Fibroblast of mammary gland (primary cell): ENCODE measurements at regions not wholly inside any gene's neighbourhood (a gene's known extent, or its start where the extent isn't known, plus 50 kb on each side); places are given as distances from the start of the nearest gene placed in this dataset.
A peak's percentile ranks its signal among the peaks of the same experiment; 100 is the strongest.

Source experiments
- DNase-seq: peaks from one replicate; pipeline ENCODE4 v3.0.0-alpha.2; 2010; ENCODE audit warnings: low read depth
- H3K4me3 ChIP-seq: 2 replicates; pipeline ENCODE4 v1.5.1; 2011; ENCODE audit warnings: low read depth, mild to moderate bottlenecking, low read length, moderate library complexity; ENCODE audit not compliant: control insufficient read depth
- TF ChIP-seq, protein P1 (sequence below): conservative IDR thresholded peaks from 2 replicates; pipeline ENCODE4 v1.5.1; 2011; ENCODE audit warnings: low read depth, low read length, inconsistent platforms; ENCODE audit not compliant: control insufficient read depth, insufficient read depth

GRCh38 chr12:53856132-53856531 lies 82.5 kb upstream of the HOXC13 start:
- TF ChIP-seq, protein P1, sequence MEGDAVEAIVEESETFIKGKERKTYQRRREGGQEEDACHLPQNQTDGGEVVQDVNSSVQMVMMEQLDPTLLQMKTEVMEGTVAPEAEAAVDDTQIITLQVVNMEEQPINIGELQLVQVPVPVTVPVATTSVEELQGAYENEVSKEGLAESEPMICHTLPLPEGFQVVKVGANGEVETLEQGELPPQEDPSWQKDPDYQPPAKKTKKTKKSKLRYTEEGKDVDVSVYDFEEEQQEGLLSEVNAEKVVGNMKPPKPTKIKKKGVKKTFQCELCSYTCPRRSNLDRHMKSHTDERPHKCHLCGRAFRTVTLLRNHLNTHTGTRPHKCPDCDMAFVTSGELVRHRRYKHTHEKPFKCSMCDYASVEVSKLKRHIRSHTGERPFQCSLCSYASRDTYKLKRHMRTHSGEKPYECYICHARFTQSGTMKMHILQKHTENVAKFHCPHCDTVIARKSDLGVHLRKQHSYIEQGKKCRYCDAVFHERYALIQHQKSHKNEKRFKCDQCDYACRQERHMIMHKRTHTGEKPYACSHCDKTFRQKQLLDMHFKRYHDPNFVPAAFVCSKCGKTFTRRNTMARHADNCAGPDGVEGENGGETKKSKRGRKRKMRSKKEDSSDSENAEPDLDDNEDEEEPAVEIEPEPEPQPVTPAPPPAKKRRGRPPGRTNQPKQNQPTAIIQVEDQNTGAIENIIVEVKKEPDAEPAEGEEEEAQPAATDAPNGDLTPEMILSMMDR = no peak
- DNase-seq = no peak
- no peak overlapping the region for H3K4me3 ChIP-seq

GRCh38 chr12:53857666-53858065 lies 81.0 kb upstream of the HOXC13 start:
- TF ChIP-seq, protein P1 = no peak
- no peak overlapping the region for H3K4me3 ChIP-seq
- DNase-seq = no peak

DNA sequence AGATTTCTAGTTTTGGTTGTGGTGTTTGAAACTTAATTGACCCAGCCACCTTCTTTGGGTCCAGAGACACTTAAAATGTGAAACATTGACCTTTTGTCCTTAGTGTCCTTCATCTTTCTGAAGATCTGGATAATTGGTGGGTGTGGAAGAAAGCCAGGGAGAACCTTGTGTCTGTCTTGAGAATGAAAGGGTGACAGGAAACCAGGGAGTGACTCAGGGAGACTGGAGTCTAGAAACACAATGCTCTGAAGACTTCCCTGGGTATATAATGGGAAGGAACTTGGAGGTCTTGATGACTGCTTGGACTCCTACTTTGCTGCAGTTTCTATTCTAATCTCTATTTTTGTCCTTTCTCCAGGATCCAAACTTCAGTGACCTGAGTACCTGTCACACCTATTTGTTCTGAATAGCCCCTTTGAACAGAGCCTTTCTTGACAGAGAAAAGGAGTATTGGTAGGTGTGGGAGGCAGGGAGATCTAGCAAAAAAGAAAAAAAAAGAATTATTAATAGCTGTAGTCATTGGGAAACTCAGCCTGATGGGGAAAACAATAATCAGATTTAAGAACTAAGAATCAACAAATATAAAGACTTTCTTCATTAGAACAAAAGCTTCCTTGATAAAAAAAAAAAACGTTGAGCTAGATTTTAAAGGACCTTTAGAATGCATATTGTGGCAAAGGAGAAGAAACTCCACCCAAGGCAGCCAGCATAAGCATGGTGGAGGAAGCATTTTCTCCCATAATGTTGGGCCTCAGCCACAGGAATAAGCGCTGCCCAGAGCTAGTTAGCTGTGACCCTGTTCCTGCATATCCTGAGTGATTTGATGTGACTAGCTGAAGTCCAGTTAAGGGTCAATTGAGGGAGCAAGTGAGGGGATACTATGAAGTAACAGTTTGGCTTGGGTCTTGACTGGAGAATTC lies 77.9 kb upstream of the HOXC13 start:
- no peak for DNase-seq
- TF ChIP-seq, protein P1 = no peak
- H3K4me3 ChIP-seq = no peak overlapping the region

DNA sequence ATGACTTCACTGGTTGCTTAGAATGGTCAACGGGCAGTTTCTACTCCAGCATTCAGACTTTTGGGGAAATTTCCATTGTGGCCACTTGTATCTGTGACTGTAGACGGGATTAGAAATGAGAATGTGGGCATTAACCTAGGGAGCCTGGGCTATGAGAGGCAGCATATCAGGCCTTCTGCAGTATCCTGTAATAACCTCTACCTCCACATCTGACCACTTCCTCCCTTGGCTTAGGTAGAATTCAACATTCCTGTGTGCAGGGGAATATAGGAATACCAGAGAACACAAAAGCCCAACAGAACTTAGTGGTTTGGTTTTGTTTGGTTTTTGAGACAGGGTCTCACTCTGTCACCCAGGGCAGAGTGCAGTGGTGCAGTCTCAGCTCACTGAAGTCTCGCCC lies 76.4 kb upstream of the HOXC13 start:
- DNase-seq = no peak
- H3K4me3 ChIP-seq = no peak overlapping the region
- TF ChIP-seq, protein P1 = no peak

- TF ChIP-seq, protein P1 = no peak
- peak; percentile 34 for DNase-seq
- H3K4me3 ChIP-seq = no peak overlapping the region
Measured at GRCh38 chr12:53862831-53863230, 75.8 kb upstream of the HOXC13 start.

DNA sequence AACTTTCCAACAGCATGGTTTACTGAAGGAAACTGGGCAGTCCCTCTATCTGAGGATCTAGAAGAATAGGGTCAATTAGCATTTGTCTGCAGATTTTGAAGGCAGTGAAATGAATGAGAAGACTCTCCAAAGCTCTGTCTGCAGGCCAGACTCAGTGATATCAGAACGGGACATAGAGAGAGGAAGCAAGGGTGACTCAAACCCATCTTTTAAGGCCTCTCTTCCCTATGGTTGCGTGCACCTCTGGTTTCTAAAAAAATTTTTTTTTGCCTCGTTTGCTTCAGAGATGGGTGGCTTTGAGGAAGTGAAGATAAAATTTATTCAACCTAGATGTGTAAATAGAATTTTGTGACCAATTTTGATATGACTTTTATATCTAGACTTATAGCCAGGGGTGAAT lies 71.9 kb upstream of the HOXC13 start:
- no peak overlapping the region for H3K4me3 ChIP-seq
- DNase-seq = no peak
- TF ChIP-seq, protein P1 = no peak
